PC-9 (cell line): ENCODE measurements at regions not wholly inside any gene's neighbourhood (a gene's known extent, or its start where the extent isn't known, plus 50 kb on each side); places are given as distances from the start of the nearest gene placed in this dataset.

Experiments used
- BruUV-seq: library from RNA; stranded (reverse); fragments of 400-500 nt; replicated peaks from 2 replicates; lab custom pipeline; 2021; lab: Mats Ljungman, UMichigan
- CTCF ChIA-PET: fragments of 300-600 bp; sonication (Branson Sonifier 250); formaldehyde crosslinking; loops from one replicate; lab custom pipeline; 2022; ENCODE audit warnings: antibody characterized with exemption; lab: Charles Lee
- POLR2A ChIA-PET: fragments of 300-600 bp; sonication (Branson Sonifier 250); formaldehyde crosslinking; loops from one replicate; lab custom pipeline; 2022; ENCODE audit warnings: antibody characterized with exemption; ENCODE audit not compliant: unreplicated experiment; lab: Charles Lee
- DNase-seq, 2 experiments: peaks; one replicate each; pipeline versions ENCODE4 v3.0.0 to v3.0.0-alpha.2; 2015 to 2022; ENCODE audit warnings: mixed read lengths in 1 of 2
- H2AFZ ChIP-seq: fragments of 200-600 bp; sonication (generic); 2 replicates; pipeline ENCODE4 v1.8.1; 2017; ENCODE audit warnings: antibody characterized with exemption
- H3F3A ChIP-seq: fragments of 200-600 bp; sonication (generic); 2 replicates; pipeline ENCODE4 v1.8.1; 2017; ENCODE audit warnings: antibody characterized with exemption, mild to moderate bottlenecking, low read depth; ENCODE audit not compliant: insufficient read depth
- H3K27ac ChIP-seq: fragments of 200-600 bp; sonication (generic); 2 replicates; pipeline ENCODE4 v1.6.1; 2016; ENCODE audit warnings: mixed run types
- H3K27me3 ChIP-seq: fragments of 200-600 bp; sonication (generic); 2 replicates; pipeline ENCODE4 v1.6.1; 2016; ENCODE audit warnings: low read depth, mixed run types; ENCODE audit not compliant: insufficient read depth
- H3K36me3 ChIP-seq: fragments of 200-600 bp; sonication (generic); 2 replicates; pipeline ENCODE4 v1.6.1; 2016; ENCODE audit warnings: low read depth, mixed run types
- H3K4me1 ChIP-seq: fragments of 200-600 bp; sonication (generic); replicated peaks from 2 replicates; pipeline ENCODE4 v1.6.1; 2016; ENCODE audit warnings: mixed run types; ENCODE audit not compliant: insufficient read depth
- H3K4me2 ChIP-seq: fragments of 200-600 bp; sonication (generic); 2 replicates; pipeline ENCODE4 v1.6.1; 2017; ENCODE audit warnings: mixed run types
- H3K4me3 ChIP-seq: fragments of 200-600 bp; sonication (generic); 2 replicates; pipeline ENCODE4 v1.6.1; 2016; ENCODE audit warnings: mixed run types
- H3K79me2 ChIP-seq: fragments of 200-600 bp; sonication (generic); 2 replicates; pipeline ENCODE4 v1.6.1; 2017; ENCODE audit warnings: low read depth, mixed run types
- H3K9me2 ChIP-seq: fragments of 200-600 bp; sonication (generic); 2 replicates; pipeline ENCODE4 v1.8.1; 2017; ENCODE audit warnings: mild to moderate bottlenecking; ENCODE audit not compliant: insufficient read depth
- H3K9me3 ChIP-seq: fragments of 200-600 bp; sonication (generic); 2 replicates; pipeline ENCODE4 v1.8.1; 2016; ENCODE audit warnings: low read depth; ENCODE audit not compliant: insufficient read depth
- H4K20me1 ChIP-seq: fragments of 200-600 bp; sonication (generic); 2 replicates; pipeline ENCODE4 v1.8.1; 2017; ENCODE audit not compliant: insufficient read depth
- EZH2 ChIP-seq: fragments of 200-600 bp; sonication (generic); IDR thresholded peaks from 2 replicates; pipeline ENCODE4 v1.8.0; 2017; ENCODE audit warnings: antibody characterized with exemption, low read depth
- intact Hi-C: fragments of 100-400 bp; cut with micrococcal nuclease; formaldehyde crosslinking; loops from one replicate; pipeline ENCODE4 v1.10.0; 2022; ENCODE audit not compliant: unreplicated experiment
- TF ChIP-seq, protein P1 (sequence below): fragments of 200-600 bp; sonication (generic); conservative IDR thresholded peaks from 2 replicates; pipeline ENCODE4 v1.6.1; 2017; ENCODE audit warnings: mixed run types, antibody characterized with exemption, mild to moderate bottlenecking, moderate library complexity

- Histone ChIP-seq H3K27ac (no peak overlapping the region), H3K4me2 (no peak overlapping the region), H3F3A (no peaks in the 10 kb centered on the region), H3K9me3 (no peaks in the 10 kb centered on the region), H3K9me2 (no peaks in the 10 kb centered on the region), H3K4me1 (0 out of 2 replicates have a peak, but pooled peaks cover 12% of the 10 kb centered on the region), H3K27me3 (no peaks in the 10 kb centered on the region), H3K79me2 (no peaks in the 10 kb centered on the region), H4K20me1 (no peaks in the 10 kb centered on the region), H3K36me3 (no peaks in the 10 kb centered on the region), H3K4me3 (no peak overlapping the region), H2AFZ (no peak overlapping the region)
- DNase-seq, result no peak
- intact Hi-C loops, result no loop called here
- ChIA-PET POLR2A (no interaction called here), CTCF (no interaction called here)
- TF ChIP-seq, protein P1, sequence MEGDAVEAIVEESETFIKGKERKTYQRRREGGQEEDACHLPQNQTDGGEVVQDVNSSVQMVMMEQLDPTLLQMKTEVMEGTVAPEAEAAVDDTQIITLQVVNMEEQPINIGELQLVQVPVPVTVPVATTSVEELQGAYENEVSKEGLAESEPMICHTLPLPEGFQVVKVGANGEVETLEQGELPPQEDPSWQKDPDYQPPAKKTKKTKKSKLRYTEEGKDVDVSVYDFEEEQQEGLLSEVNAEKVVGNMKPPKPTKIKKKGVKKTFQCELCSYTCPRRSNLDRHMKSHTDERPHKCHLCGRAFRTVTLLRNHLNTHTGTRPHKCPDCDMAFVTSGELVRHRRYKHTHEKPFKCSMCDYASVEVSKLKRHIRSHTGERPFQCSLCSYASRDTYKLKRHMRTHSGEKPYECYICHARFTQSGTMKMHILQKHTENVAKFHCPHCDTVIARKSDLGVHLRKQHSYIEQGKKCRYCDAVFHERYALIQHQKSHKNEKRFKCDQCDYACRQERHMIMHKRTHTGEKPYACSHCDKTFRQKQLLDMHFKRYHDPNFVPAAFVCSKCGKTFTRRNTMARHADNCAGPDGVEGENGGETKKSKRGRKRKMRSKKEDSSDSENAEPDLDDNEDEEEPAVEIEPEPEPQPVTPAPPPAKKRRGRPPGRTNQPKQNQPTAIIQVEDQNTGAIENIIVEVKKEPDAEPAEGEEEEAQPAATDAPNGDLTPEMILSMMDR, result no peak
- TF ChIP-seq EZH2, result no peak
- no TSS peak for BruUV-seq
These were observed 74.9 kb upstream of the ZNF280D start for GRCh38 chr15:56808160-56808559.

DNA sequence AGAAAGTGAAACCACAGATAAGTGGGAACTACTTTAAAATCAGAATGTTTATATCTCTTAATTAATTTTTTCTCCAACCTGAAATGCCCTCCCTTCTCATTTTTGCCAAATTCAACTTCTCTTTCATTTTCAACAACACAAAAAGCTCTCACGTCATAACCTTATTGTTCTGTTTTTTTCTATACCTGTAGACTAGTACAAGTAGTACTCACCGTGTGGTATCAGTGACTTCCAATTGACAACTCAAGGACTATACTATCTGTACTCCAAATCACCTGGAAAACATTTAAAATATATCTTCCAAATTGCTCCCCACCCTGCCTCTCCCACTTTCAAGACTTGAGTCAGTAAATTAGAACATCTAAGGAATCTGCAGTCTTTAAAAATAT is 72.8 kb upstream of the ZNF280D start:
- Histone ChIP-seq H3K9me2 (no peaks in the 10 kb centered on the region), H3K27me3 (no peaks in the 10 kb centered on the region), H3K4me2 (peak overlapping the region; percentile 61), H3K9me3 (no peaks in the 10 kb centered on the region), H3K79me2 (no peaks in the 10 kb centered on the region), H2AFZ (peak overlapping the region; percentile 64), H4K20me1 (no peaks in the 10 kb centered on the region), H3F3A (no peaks in the 10 kb centered on the region), H3K4me1 (0 out of 2 replicates have a peak, but pooled peaks cover 12% of the 10 kb centered on the region), H3K27ac (peak overlapping the region; percentile 50), H3K36me3 (no peaks in the 10 kb centered on the region), H3K4me3 (peak overlapping the region; percentile 16; the same call in 1 of the 2 replicates)
- intact Hi-C loops, result no loop called here
- CTCF ChIA-PET, result no interaction called here
- POLR2A ChIA-PET, result interaction anchor here (0.6 kb wide), 1 partner anchor 81 kb away, joined by 3 read pairs; no protein-coding TSS in a partner anchor
- no peak for TF ChIP-seq EZH2
- TF ChIP-seq, protein P1, result no peak
- no peak for DNase-seq
- no TSS peak for BruUV-seq

GRCh38 chr15:56805466-56806147 is 72.3 kb upstream of the ZNF280D start:
- Histone ChIP-seq H3K79me2 (no peaks in the 10 kb centered on the region), H4K20me1 (no peaks in the 10 kb centered on the region), H3K9me3 (no peaks in the 10 kb centered on the region), H3K4me1 (0 out of 2 replicates have a peak, but pooled peaks cover 12% of the 10 kb centered on the region), H3K27ac (peak overlapping the region; percentile 50), H3F3A (no peaks in the 10 kb centered on the region), H3K4me3 (peak overlapping the region; percentile 16; the same call in 1 of the 2 replicates), H3K27me3 (no peaks in the 10 kb centered on the region), H3K9me2 (no peaks in the 10 kb centered on the region), H3K36me3 (no peaks in the 10 kb centered on the region), H2AFZ (peak overlapping the region; percentile 64), H3K4me2 (peak overlapping the region; percentile 61)
- ChIA-PET CTCF (no interaction called here), POLR2A (interaction anchor here (0.6 kb wide), 2 partner anchors 82 to 243 kb away, joined by 3 to 5 read pairs; no protein-coding TSS in a partner anchor)
- intact Hi-C loops, result no loop called here
- TF ChIP-seq, protein P1, result no peak
- TF ChIP-seq EZH2, result no peak
- no TSS peak for BruUV-seq
- peak; percentile 41 to 61 for DNase-seq
